ENCODE measurements at regions not wholly inside any gene's neighbourhood (a gene's known extent, or its start where the extent isn't known, plus 50 kb on each side); places are given as distances from the start of the nearest gene placed in this dataset.
"Not testable (repeated sequence)": the region's sequence is repeated elsewhere in the genome, so short reads cannot be mapped to it uniquely, and the experiment has no call there.

GRCh38 chr12:14032191-14032590 is 50.8 kb upstream of the GRIN2B start:
- in situ Hi-C loops (cut with HindIII; ENCODE audit: low sequenced_read_pairs): not testable (repeated sequence)

- in situ Hi-C loops (cut with HindIII; ENCODE audit: low sequenced_read_pairs): no loop called here
Observed at GRCh38 chr12:14043776-14044175, 62.4 kb upstream of the GRIN2B start.

GRCh38 chr12:14048941-14049545 is 67.6 kb upstream of the GRIN2B start:
- in situ Hi-C loops (cut with HindIII; ENCODE audit: low sequenced_read_pairs): no loop called here

- in situ Hi-C loops (cut with HindIII; ENCODE audit: low sequenced_read_pairs): no loop called here
Observed at GRCh38 chr12:14057895-14058294, 76.5 kb upstream of the GRIN2B start.

GRCh38 chr12:14058717-14059116 is 77.3 kb upstream of the GRIN2B start:
- in situ Hi-C loops (cut with HindIII; ENCODE audit: low sequenced_read_pairs): no loop called here

GRCh38 chr12:14059548-14059947 is 78.1 kb upstream of the GRIN2B start:
- in situ Hi-C loops (cut with HindIII; ENCODE audit: low sequenced_read_pairs): no loop called here

GRCh38 chr12:14065616-14066015 is 84.2 kb upstream of the GRIN2B start:
- in situ Hi-C loops (cut with HindIII; ENCODE audit: low sequenced_read_pairs): no loop called here

- in situ Hi-C loops (cut with HindIII; ENCODE audit: low sequenced_read_pairs): no loop called here
Observed at GRCh38 chr12:14066021-14066420, 84.6 kb upstream of the GRIN2B start.

- in situ Hi-C loops (cut with HindIII; ENCODE audit: low sequenced_read_pairs): no loop called here
Observed at GRCh38 chr12:14068961-14069360, 87.6 kb upstream of the GRIN2B start.

- in situ Hi-C loops (cut with HindIII; ENCODE audit: low sequenced_read_pairs): no loop called here
Observed at GRCh38 chr12:14071833-14072232, 90.4 kb upstream of the GRIN2B start.

- in situ Hi-C loops (cut with HindIII; ENCODE audit: low sequenced_read_pairs): no loop called here
Observed at GRCh38 chr12:14072987-14073386, 91.6 kb upstream of the GRIN2B start.

GRCh38 chr12:14075797-14076393 is 94.5 kb upstream of the GRIN2B start:
- in situ Hi-C loops (cut with HindIII; ENCODE audit: low sequenced_read_pairs): no loop called here

GRCh38 chr12:14076538-14076937 is 95.1 kb upstream of the GRIN2B start:
- in situ Hi-C loops (cut with HindIII; ENCODE audit: low sequenced_read_pairs): no loop called here

GRCh38 chr12:14086838-14087237 is 105.4 kb upstream of the GRIN2B start:
- in situ Hi-C loops (cut with HindIII; ENCODE audit: low sequenced_read_pairs): no loop called here

GRCh38 chr12:14099994-14100393 is 118.6 kb upstream of the GRIN2B start:
- in situ Hi-C loops (cut with HindIII; ENCODE audit: low sequenced_read_pairs): no loop called here

GRCh38 chr12:14101556-14101955 is 120.2 kb upstream of the GRIN2B start:
- in situ Hi-C loops (cut with HindIII; ENCODE audit: low sequenced_read_pairs): not testable (repeated sequence)

- in situ Hi-C loops (cut with HindIII; ENCODE audit: low sequenced_read_pairs): no loop called here
Observed at GRCh38 chr12:14111230-14111865, 129.9 kb upstream of the GRIN2B start.

- in situ Hi-C loops (cut with HindIII; ENCODE audit: low sequenced_read_pairs): no loop called here
Observed at GRCh38 chr12:14113031-14113430, 131.6 kb upstream of the GRIN2B start.

GRCh38 chr12:14126692-14127091 is 145.3 kb upstream of the GRIN2B start:
- in situ Hi-C loops (cut with HindIII; ENCODE audit: low sequenced_read_pairs): loop anchor here (25.0 kb wide), 1 partner anchor 839 kb away; no protein-coding TSS in a partner anchor

- in situ Hi-C loops (cut with HindIII; ENCODE audit: low sequenced_read_pairs): loop anchor here (25.0 kb wide), 1 partner anchor 842 kb away; no protein-coding TSS in a partner anchor
Observed at GRCh38 chr12:14129611-14130195, 148.3 kb upstream of the GRIN2B start.

GRCh38 chr12:14135996-14136395 is 154.6 kb upstream of the GRIN2B start:
- in situ Hi-C loops (cut with HindIII; ENCODE audit: low sequenced_read_pairs): loop anchor here (25.0 kb wide), 1 partner anchor 849 kb away; no protein-coding TSS in a partner anchor

GRCh38 chr12:14138495-14138894 is 157.1 kb upstream of the GRIN2B start:
- in situ Hi-C loops (cut with HindIII; ENCODE audit: low sequenced_read_pairs): loop anchor here (25.0 kb wide), 1 partner anchor 851 kb away; no protein-coding TSS in a partner anchor
